GM19463 (cell line): ENCODE measurements at regions not wholly inside any gene's neighbourhood (a gene's known extent, or its start where the extent isn't known, plus 50 kb on each side); places are given as distances from the start of the nearest gene placed in this dataset.
"Not testable (repeated sequence)": the region's sequence is repeated elsewhere in the genome, so short reads cannot be mapped to it uniquely, and the experiment has no call there.

ENCODE experiments used
- ATAC-seq: cut with Tn5 transposase; IDR thresholded peaks from one replicate; pipeline ENCODE4 v1.9.1; 2021; ENCODE audit warnings: mild to moderate bottlenecking, moderate library complexity; ENCODE audit not compliant: unreplicated experiment

DNA sequence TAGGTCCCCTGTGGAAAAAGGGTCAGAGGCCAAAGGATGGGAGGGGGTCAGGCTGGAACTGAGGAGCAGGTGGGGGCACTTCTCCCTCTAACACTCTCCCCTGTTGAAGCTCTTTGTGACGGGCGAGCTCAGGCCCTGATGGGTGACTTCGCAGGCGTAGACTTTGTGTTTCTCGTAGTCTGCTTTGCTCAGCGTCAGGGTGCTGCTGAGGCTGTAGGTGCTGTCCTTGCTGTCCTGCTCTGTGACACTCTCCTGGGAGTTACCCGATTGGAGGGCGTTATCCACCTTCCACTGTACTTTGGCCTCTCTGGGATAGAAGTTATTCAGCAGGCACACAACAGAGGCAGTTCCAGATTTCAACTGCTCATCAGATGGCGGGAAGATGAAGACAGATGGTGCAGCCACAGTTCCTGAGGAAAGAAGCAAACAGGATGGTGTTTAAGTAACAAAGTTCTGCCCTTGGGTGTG is 165.8 kb downstream of the RPIA start:
- ATAC-seq: no peak

DNA sequence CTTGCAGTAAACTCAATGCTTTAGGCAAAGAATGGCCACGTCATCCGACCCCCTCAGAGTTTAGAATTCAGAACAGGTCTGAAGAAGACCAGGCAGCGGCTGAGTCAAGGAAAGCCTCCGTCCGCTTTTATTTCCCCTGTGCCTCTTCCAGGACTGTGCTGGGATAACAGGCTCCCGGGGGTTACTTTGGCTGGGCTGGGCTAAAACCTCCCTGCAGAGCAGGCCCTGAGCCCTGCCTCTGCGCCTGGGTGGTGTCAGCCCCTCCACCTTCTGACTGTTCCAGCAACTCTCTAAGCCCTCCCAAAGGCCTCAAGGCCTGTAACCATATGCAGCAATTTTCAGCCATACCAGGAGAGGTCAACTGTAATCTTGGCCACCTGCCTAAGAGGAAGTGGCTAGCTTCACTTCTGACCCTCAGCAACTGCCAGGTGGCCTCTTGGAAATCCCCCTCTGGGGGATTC is 166.5 kb downstream of the RPIA start:
- ATAC-seq: peak; percentile 42

DNA sequence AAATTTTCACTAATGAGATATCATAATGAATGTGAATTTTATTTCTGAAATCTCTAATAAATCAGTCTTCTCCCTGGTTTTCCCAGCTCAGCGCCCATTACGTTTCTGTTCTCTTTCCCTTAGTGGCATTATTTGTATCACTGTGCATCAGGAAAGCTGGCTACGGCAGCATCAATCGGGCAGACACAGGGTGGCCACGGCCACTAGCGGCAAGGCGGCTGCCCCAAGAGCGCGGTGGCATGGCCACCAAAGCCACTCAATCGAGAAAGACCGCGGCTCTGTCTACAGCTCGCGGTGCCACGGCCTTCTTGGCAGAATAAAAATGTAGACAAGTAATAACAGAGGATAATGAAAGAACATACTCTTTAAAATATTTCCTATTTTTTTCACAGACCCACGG is 168.0 kb downstream of the RPIA start:
- no peak for ATAC-seq

DNA sequence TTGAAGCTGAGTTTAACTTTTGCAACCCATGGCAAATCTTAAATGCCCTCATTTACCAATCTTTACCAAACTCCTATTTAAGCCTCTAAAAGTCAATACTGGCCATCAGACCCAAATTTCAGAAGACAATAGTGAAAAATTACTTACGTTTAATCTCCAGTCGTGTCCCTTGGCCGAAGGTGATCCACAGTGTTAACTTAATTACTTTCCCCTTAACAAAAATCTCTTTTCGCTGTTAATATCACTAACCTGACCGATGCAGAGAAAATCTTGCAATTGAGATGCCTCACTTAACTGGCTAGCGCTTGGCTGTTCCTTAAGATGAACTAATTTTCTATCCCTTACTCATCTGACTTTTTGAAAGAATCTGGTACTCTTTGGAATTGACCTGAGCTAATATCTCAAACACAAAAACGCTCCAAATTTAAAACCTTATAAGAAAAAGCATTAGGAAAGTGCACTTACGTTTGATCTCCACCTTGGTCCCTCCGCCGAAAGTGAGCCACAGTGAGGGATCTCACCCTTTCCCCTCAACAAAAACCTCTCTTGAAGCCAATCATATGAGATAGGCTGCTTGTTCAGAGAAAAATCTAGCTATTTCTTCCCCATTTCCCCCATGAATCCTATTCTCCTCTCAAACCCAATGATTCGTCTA is 169.1 kb downstream of the RPIA start:
- no peak for ATAC-seq

DNA sequence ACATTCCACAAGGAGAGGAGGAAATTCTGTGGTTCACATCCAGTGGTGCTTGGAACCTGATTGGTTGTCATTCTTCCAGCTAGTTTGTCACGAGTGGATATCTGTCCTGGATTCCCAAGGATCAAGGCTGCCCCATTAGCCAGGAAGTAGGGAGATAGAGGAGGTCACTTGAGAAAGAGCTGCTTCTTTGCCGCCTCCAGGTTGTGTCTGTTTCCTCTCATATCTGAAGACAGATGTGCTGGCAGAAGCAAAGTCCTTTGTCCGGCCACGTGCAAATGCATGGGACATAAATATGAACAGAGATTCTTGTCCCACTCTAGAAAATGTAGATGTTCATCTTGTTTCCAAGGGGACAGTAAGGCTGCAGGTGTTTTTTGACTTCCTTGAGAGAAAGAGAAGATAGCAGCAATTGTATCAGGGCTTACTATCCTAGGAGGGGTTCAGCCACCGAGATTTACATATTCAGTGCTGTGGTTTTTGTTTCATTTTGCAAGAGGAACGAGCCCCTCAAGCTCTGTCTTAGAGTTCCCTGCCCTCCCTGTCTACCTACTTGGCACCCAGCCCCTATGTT is 174.4 kb downstream of the RPIA start:
- peak; percentile 76 for ATAC-seq

DNA sequence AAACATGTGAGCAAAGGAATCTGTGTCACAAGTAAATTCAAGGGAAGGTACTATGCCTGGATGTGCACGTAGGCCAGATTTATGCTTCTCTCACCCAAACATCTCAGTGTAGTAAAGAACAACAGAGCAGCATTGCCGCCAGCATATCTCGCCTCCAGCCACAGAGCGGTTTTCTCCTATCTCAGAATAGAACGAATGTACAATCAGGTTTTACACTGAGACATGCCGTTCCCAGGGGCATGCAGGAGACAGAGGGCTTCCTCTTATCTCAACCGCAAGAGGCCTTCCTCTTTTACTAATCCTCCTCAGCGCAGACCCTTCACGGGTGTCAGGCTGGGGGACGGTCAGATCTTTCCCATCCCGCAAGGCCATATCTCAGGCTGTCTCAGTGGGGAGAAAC is 175.3 kb downstream of the RPIA start:
- no peak for ATAC-seq

DNA sequence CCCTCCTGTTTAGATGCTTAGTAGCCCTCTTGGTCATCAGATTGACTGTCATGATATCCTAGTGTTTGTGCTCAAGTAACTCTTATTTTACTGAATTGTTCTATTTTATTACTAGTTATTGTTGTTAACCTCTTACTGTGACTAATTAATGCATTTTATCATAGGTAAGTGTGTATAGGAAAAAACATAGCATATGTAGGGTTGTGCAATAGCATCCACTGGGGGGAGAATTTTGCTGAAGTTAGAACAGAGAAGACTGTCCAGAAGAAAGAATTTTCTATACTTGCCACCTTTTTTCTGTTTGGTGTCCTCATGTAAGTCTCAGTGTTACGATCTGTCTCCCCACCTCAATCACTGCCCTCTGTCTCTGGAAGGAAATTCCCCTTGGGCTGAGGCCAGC is 177.4 kb downstream of the RPIA start:
- ATAC-seq: no peak

DNA sequence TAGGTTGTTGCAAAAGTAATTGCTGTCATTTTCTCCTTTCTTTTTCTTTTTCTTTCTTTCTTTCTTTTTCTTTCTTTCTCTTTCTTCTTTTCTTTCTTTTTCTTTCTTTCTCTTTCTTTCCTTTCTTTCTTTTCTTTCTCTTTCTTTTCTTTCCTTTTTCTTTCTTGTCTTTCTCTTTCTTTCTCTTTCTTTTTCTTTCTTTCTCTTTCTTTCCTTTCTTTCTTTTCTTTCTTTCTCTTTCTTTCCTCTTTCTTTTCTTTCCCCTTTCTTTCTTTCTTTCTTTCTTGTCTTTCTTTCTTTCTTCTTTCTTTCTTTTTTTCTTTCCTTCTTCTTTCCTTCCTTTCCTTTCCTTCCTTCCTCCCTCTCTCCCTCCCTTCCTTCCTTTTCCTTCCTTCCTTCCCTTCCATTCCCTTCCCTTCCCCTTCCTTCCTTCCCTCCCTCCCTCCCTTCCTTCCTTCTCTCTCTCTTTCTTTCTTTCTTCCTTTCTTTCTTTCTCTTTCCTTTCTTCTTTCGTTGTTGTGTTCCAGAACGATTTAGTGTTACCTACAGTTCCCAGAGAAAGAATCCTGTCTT is 178.9 kb downstream of the RPIA start:
- ATAC-seq: no peak

DNA sequence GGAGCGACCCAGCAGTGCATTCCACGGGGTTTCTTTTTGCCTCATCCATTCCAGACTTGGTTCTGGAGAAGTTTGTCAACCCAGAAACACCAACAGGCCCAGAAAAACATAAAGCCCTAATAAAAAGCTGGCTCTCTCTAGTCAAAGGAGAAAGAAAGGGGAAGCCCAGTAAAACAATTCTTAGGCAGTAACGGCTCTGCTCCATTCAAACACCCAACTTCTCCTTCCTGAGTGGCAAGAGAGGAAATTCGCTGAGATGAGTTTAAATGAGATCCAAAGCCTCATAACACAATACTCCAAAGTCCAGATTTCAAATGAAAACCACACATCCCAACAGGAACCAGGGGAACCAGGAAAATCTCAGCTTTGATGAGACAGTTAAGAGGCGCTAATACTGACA is 179.9 kb downstream of the RPIA start:
- ATAC-seq: no peak

DNA sequence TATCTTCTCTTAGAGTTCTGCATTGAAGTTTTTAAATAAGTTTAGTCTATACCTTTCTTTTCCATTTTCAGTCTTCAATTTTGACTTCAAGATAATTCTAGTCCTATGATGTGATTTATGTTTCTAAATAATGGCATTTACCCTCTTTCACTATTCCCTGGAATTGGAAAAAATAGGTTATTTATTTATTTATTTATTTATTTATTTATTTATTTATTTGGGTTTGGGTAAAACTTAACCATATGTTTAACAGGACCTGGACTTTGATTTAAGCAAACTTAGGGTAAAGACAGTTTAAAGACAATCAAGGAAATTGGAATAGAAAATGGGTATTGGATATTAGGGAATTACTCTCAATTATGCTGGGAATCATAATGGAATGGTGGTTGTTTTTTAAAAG is 182.1 kb downstream of the RPIA start:
- no peak for ATAC-seq

DNA sequence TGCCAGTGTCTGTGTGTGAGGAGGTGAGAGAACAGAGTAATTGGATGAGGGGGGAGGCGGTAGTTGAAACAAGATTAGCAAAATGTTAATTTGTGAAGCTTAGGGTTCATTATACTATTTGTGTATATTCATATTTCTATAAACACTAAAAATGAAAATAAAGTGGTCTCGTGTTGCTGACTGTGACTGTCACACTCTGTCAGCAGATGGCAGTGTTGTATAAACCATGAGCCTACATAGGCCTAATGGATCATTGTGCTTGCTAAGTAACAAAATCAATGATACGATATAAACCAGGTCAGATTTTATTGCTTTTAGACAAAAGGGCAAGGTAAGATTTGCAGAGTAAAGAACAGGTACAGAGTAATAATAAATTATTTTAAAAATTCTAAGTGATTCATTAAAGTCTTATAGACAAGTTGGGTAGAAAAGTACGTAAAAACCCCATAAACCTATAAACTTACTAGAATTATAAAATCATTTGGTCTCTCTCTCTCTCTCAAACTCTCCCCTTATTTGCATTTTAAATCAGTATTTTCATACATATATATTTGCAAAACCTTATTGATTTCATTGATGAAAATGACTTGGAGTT is 182.7 kb downstream of the RPIA start:
- ATAC-seq: peak; percentile 43

DNA sequence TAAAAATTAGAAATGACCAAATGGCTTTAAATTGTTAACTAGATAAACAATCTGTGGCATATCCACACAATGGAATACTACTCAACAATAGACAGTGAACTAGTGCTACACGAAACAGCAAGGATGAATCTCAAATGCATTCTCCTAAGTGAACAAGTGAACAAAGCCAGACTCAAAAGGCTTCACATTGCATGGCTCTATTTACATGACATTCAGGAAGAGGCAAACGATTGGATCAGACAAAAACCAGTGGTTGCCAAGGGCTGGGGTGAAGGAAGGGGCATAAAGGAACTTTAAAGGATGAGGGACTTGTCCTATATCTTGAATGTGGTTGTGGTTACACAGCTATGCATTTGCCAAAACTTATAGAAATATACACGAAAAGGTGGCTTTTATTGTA is 184.3 kb downstream of the RPIA start:
- ATAC-seq: no peak

DNA sequence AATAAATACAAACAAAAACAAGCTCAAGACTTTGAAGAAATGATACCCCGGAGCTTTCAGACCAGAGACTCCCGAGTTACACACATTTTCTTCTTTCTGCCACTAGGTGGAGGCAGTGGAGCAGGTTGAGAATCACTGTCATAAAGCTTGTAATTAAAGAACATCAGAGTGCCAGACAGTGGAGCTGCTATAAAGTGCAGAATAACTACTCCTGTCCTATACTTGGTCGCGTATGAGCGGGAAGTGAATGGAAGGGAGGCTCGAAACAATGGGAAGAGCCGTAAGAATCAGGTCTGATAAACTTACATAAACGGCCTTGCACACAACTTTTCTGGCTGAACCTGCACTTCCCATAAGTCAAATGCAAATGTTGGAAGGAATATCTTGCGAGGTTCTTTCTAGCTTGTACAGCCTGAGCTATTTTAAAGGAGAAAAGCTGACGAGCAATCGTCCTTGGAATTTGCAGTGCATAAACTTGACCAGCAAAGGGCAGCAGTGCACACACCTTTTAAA is 189.0 kb downstream of the RPIA start:
- peak; percentile 58 for ATAC-seq

DNA sequence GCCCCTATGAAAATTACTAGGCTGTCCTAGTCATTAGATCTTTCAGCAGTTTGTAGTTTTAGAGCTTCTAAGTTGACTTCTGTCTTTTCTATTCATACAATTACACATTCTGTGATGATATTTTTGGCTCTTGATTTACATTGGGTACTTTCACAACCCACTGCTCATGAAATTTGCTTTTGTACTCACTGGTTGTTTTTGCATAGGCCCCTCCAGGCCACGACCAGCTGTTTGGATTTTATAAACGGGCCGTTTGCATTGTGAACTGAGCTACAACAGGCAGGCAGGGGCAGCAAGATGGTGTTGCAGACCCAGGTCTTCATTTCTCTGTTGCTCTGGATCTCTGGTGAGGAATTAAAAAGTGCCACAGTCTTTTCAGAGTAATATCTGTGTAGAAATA is 193.8 kb downstream of the RPIA start:
- peak; percentile 71 for ATAC-seq

DNA sequence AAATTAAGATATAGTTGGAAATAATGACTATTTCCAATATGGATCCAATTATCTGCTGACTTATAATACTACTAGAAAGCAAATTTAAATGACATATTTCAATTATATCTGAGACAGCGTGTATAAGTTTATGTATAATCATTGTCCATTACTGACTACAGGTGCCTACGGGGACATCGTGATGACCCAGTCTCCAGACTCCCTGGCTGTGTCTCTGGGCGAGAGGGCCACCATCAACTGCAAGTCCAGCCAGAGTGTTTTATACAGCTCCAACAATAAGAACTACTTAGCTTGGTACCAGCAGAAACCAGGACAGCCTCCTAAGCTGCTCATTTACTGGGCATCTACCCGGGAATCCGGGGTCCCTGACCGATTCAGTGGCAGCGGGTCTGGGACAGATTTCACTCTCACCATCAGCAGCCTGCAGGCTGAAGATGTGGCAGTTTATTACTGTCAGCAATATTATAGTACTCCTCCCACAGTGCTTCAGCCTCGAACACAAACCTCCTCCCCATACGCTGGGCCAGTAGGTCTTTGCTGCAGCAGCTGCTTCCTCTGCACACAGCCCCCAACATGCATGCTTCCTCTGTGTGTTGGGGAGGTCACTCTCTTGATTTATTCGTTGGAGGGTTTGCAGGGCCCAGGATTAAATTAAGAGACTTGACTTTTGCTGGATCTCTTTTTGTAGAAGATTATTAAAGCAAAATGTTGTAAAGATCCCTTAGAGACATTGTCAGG is 194.4 kb downstream of the RPIA start:
- ATAC-seq: peak; percentile 56

DNA sequence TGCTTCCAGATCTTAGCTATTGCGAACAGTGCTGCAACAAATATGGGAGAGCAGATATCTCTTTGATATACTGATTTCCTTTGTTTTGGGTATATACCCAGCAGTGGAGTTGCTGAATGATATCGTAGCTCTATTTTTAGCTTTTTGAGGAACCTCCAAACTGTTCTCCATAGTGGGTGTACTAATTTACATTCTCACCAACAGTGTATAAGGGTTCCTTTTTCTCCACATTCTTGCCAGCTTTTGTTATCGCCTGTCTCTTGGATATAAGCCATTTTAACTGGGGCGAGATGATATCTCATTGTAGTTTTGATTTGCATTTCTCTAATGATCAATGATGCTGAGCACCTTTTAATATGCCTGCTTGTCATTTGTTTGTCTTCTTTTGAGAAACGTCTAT is 196.0 kb downstream of the RPIA start:
- ATAC-seq: not testable (repeated sequence)

DNA sequence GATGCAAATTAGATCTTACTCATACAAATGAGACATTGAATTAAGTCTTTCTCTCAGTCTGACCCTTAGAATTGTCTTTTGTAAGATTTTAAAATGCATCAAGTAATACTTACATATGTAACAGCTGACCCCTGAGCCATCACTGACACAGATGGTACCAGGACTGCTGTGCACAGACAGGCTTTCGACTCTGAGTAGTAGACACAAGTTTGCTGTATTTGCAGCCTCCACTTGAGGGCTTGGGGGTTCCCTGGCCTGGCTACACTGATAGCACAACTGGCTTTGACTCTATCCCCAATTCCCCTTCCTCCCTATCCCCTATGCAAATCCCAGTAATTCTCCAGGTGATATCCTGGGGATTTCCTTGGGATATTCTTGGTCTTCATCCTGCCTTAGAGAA is 200.7 kb downstream of the RPIA start:
- ATAC-seq: no peak

DNA sequence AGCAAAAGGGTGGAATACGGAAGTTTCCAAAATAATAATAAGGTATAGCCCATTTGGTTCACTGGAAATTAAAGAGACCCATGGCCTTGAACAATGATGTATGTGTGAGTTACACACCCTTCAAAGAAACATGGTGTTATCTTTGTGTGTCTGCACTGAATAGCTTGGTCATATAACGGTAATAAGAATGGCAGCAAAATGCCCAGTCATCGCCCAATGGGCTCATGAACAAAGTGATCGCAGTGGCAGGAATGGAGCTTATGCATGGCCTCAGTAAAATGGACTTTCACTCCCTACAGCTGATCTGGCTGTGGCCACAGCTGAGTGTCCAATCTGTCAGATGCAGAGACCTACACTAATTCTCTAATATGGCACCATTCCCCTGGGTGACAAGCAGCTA is 201.3 kb downstream of the RPIA start:
- no peak for ATAC-seq

DNA sequence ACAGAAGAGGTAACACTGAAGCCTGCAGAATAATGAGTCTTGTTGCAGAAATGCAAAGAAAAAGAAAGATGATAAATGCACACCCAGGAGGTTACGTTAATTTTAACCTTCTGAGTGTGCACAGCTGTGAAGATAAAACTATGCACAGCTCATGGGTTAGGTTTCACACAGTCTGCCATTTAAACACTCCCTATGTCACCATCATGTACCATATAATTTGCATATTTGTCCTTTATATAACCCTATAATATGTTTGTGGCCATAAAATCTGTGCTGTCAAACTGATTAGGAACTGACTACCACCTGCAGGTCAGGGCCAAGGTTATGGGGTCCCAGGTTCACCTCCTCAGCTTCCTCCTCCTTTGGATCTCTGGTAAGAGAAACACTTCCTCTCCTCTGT is 205.5 kb downstream of the RPIA start:
- ATAC-seq: no peak

DNA sequence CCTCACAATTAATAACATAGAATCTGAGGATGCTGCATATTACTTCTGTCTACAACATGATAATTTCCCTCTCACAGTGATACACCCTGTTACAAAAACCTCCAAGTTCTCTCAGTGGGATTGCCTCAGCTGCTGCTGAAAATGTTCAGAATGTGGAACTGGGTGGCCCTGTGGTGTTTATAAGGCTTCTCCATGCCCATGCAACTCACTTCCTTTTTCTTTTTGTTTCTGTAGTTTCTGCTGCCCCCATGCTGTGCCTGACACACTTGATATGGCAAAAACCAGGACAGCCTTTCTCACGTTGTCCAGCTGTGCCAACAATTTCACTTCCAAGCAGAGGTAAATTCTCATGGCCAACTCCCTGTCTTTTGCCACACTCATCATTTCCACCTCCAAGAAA is 206.2 kb downstream of the RPIA start:
- peak; percentile 44 for ATAC-seq

DNA sequence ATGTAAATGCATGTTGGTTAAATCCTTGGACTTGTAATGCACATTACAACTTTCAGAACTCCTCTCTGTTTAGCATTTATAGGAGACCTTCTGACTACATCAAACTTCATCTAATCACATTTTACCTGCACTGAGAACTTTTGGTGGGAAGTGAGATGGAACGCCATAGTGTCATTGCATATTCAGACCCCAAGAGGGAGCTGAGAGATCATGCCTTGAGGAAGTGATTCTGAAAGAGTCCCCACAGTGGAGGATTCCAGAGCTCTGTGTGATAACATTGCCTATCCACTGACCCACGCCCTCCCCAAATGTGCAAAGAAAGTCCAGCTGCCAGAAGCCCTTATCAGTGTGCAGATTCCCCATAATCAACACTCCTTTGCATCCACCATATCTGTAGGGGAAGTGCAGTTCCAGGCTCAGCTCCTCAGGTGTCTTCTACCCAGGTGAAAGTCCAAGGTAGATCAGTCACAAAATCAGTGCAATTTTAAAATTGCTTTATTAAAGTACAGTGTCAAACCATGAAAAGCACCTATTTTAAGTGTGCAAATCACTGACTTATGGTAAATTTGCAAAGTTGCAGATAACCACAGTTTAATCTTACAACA is 212.4 kb downstream of the RPIA start:
- peak; percentile 53 for ATAC-seq
